Ishikawa (cell line): ENCODE measurements at regions not wholly inside any gene's neighbourhood (a gene's known extent, or its start where the extent isn't known, plus 50 kb on each side); places are given as distances from the start of the nearest gene placed in this dataset.

Experiments used
- CREB1 ChIP-seq: IDR thresholded peaks from 2 replicates; pipeline ENCODE4 v1.6.1; 2012; ENCODE audit warnings: low read depth
- YY1 ChIP-seq: IDR thresholded peaks from 2 replicates; pipeline ENCODE4 v1.6.1; 2012; ENCODE audit warnings: low read depth

GRCh38 chr15:93190238-93190637, 101.2 kb upstream of the RGMA start:
- TF ChIP-seq YY1, result no peak
- TF ChIP-seq CREB1, result no peak
